ENCODE measurements at regions not wholly inside any gene's neighbourhood (a gene's known extent, or its start where the extent isn't known, plus 50 kb on each side); places are given as distances from the start of the nearest gene placed in this dataset.

DNA sequence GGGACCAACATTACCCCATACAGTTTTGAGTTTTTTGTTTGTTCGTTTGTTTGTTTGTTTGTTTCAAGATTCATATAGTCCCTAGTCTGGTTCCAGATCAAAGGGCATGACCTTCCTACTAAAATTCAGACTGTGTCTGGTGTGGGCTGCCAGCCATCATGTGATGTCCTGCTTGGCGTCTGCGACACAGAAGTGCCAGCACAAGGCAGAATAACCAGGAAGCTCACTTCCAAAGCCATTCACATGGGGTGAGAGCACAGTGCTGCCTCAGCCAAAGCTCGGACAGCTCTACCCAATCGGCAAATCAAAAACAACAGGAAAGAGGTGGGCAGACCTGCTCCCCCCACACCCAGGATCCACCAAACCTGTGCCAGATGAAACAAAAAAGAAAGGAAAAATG lies 142.6 kb upstream of the THBS1 start:
- H3F3A ChIP-seq (replicated peaks; ENCODE audit: insufficient read depth) = no peaks in the 10 kb centered on the region
- no peak overlapping the region for H3K9ac ChIP-seq
- H3K9me3 ChIP-seq = no peaks in the 10 kb centered on the region
- H3K4me3 ChIP-seq (ENCODE audit: low read depth in 2 of 2, low read length in 1 of 2) = no peak overlapping the region
- no peak for TF ChIP-seq NFIC (IDR thresholded peaks at IDR 0.05; ENCODE audit: borderline replicate concordance)
- no peak for TF ChIP-seq NRF1 (IDR thresholded peaks at IDR 0.05; ENCODE audit: low read depth, low read length)
- TF ChIP-seq, protein P1, sequence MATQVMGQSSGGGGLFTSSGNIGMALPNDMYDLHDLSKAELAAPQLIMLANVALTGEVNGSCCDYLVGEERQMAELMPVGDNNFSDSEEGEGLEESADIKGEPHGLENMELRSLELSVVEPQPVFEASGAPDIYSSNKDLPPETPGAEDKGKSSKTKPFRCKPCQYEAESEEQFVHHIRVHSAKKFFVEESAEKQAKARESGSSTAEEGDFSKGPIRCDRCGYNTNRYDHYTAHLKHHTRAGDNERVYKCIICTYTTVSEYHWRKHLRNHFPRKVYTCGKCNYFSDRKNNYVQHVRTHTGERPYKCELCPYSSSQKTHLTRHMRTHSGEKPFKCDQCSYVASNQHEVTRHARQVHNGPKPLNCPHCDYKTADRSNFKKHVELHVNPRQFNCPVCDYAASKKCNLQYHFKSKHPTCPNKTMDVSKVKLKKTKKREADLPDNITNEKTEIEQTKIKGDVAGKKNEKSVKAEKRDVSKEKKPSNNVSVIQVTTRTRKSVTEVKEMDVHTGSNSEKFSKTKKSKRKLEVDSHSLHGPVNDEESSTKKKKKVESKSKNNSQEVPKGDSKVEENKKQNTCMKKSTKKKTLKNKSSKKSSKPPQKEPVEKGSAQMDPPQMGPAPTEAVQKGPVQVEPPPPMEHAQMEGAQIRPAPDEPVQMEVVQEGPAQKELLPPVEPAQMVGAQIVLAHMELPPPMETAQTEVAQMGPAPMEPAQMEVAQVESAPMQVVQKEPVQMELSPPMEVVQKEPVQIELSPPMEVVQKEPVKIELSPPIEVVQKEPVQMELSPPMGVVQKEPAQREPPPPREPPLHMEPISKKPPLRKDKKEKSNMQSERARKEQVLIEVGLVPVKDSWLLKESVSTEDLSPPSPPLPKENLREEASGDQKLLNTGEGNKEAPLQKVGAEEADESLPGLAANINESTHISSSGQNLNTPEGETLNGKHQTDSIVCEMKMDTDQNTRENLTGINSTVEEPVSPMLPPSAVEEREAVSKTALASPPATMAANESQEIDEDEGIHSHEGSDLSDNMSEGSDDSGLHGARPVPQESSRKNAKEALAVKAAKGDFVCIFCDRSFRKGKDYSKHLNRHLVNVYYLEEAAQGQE (IDR thresholded peaks at IDR 0.05; ENCODE audit: low read depth, low read length) = no peak
- TF ChIP-seq EZH2phosphoT487 (IDR thresholded peaks at IDR 0.05; ENCODE audit: borderline replicate concordance, low read depth) = no peak
- TF ChIP-seq, protein P2, sequence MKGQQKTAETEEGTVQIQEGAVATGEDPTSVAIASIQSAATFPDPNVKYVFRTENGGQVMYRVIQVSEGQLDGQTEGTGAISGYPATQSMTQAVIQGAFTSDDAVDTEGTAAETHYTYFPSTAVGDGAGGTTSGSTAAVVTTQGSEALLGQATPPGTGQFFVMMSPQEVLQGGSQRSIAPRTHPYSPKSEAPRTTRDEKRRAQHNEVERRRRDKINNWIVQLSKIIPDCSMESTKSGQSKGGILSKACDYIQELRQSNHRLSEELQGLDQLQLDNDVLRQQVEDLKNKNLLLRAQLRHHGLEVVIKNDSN (IDR thresholded peaks at IDR 0.05; ENCODE audit: borderline replicate concordance, low read depth) = no peak
- TF ChIP-seq, protein P3, sequence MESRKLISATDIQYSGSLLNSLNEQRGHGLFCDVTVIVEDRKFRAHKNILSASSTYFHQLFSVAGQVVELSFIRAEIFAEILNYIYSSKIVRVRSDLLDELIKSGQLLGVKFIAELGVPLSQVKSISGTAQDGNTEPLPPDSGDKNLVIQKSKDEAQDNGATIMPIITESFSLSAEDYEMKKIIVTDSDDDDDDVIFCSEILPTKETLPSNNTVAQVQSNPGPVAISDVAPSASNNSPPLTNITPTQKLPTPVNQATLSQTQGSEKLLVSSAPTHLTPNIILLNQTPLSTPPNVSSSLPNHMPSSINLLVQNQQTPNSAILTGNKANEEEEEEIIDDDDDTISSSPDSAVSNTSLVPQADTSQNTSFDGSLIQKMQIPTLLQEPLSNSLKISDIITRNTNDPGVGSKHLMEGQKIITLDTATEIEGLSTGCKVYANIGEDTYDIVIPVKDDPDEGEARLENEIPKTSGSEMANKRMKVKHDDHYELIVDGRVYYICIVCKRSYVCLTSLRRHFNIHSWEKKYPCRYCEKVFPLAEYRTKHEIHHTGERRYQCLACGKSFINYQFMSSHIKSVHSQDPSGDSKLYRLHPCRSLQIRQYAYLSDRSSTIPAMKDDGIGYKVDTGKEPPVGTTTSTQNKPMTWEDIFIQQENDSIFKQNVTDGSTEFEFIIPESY (IDR thresholded peaks at IDR 0.05; ENCODE audit: borderline replicate concordance, low read depth) = no peak
- TF ChIP-seq TAF1 (IDR thresholded peaks at IDR 0.05; ENCODE audit: borderline replicate concordance, low read depth, low read length) = no peak
- TF ChIP-seq, protein P4, sequence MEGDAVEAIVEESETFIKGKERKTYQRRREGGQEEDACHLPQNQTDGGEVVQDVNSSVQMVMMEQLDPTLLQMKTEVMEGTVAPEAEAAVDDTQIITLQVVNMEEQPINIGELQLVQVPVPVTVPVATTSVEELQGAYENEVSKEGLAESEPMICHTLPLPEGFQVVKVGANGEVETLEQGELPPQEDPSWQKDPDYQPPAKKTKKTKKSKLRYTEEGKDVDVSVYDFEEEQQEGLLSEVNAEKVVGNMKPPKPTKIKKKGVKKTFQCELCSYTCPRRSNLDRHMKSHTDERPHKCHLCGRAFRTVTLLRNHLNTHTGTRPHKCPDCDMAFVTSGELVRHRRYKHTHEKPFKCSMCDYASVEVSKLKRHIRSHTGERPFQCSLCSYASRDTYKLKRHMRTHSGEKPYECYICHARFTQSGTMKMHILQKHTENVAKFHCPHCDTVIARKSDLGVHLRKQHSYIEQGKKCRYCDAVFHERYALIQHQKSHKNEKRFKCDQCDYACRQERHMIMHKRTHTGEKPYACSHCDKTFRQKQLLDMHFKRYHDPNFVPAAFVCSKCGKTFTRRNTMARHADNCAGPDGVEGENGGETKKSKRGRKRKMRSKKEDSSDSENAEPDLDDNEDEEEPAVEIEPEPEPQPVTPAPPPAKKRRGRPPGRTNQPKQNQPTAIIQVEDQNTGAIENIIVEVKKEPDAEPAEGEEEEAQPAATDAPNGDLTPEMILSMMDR (IDR thresholded peaks at IDR 0.05) = no peak
- TF ChIP-seq RXRA (IDR thresholded peaks at IDR 0.05; ENCODE audit: borderline replicate concordance, low read depth) = no peak
- TF ChIP-seq JUND (IDR thresholded peaks at IDR 0.05) = no peak
- no peak for TF ChIP-seq POLR2AphosphoS5 (IDR thresholded peaks at IDR 0.05; ENCODE audit: low read depth, low read length)
- no peak for TF ChIP-seq RAD21 (IDR thresholded peaks at IDR 0.05; ENCODE audit: low read length)
- no peak for TF ChIP-seq RCOR1 (IDR thresholded peaks at IDR 0.05; ENCODE audit: low read length)
- TF ChIP-seq MXI1 (IDR thresholded peaks at IDR 0.05; ENCODE audit: low read depth, low read length) = no peak
- no peak for TF ChIP-seq FOSL2 (IDR thresholded peaks at IDR 0.05; ENCODE audit: borderline replicate concordance, low read depth)
- no peak for TF ChIP-seq FOXJ3 (CRISPR knock-in tag; IDR thresholded peaks at IDR 0.05)
- TF ChIP-seq ELF1 (IDR thresholded peaks at IDR 0.05) = no peak
- TF ChIP-seq, protein P5, sequence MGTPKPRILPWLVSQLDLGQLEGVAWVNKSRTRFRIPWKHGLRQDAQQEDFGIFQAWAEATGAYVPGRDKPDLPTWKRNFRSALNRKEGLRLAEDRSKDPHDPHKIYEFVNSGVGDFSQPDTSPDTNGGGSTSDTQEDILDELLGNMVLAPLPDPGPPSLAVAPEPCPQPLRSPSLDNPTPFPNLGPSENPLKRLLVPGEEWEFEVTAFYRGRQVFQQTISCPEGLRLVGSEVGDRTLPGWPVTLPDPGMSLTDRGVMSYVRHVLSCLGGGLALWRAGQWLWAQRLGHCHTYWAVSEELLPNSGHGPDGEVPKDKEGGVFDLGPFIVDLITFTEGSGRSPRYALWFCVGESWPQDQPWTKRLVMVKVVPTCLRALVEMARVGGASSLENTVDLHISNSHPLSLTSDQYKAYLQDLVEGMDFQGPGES (IDR thresholded peaks at IDR 0.05; ENCODE audit: low read depth, low read length) = no peak
- no peak for TF ChIP-seq YY1 (IDR thresholded peaks at IDR 0.05; ENCODE audit: low read depth)
- TF ChIP-seq GATA2 (CRISPR knock-in tag; IDR thresholded peaks at IDR 0.05) = no peak
- CTCF ChIA-PET = interaction anchor here (0.7 to 1.6 kb wide), 7 partner anchors 9 to 47 kb away, joined by 3 to 5 read pairs (median 3); no protein-coding TSS in a partner anchor
- no peaks in the 10 kb centered on the region for H3K79me2 ChIP-seq (ENCODE audit: insufficient read depth)
- no peaks in the 10 kb centered on the region for H3K9me2 ChIP-seq
- peaks cover 0 to 3% of the 10 kb centered on the region in 2 experiments; a peak in 1 of 4 replicates for H3K4me1 ChIP-seq (ENCODE audit: control insufficient read depth in 1 of 2, insufficient read depth in 2 of 2, low read depth in 1 of 2, low read length in 1 of 2)
- DNase-seq = no peak
- POLR2A ChIA-PET = interaction anchor here (1.2 kb wide), 1 partner anchor 10 kb away, joined by 3 read pairs; no protein-coding TSS in a partner anchor
- 70% methylated on average over 5 of the region's 5 CpGs for WGBS (ENCODE audit: low lambda C conversion rate)
- H3K4me2 ChIP-seq = no peak overlapping the region
- no peaks in the 10 kb centered on the region for H3K36me3 ChIP-seq (replicated peaks in 1 of 2; ENCODE audit: control insufficient read depth in 1 of 2, insufficient read depth in 2 of 2, low read length in 1 of 2)
- H3K27me3 ChIP-seq (ENCODE audit: insufficient read depth) = no peaks in the 10 kb centered on the region
- H3K27ac ChIP-seq (ENCODE audit: low read depth in 2 of 2, low read length in 1 of 2) = no peak overlapping the region
- H2AFZ ChIP-seq (ENCODE audit: low read depth) = no peak overlapping the region
- H4K20me1 ChIP-seq (ENCODE audit: insufficient read depth) = no peaks in the 10 kb centered on the region

Measured in SK-N-SH (cell line).